MCF 10A (cell line): ENCODE measurements at regions not wholly inside any gene's neighbourhood (a gene's known extent, or its start where the extent isn't known, plus 50 kb on each side); places are given as distances from the start of the nearest gene placed in this dataset.

Experiments used
- BruUV-seq: library from RNA; stranded (reverse); fragments of 400-500 nt; replicated peaks from 2 replicates; lab custom pipeline; 2021; lab: Mats Ljungman, UMichigan
- CTCF ChIA-PET: fragments of 300-600 bp; sonication (Branson Sonifier 250); formaldehyde crosslinking; extraction: SDS; loops from one replicate; lab custom pipeline; 2021; ENCODE audit warnings: antibody characterized with exemption, inconsistent platforms; lab: Yijun Ruan, JAX
- POLR2A ChIA-PET: fragments of 300-600, 350-650 bp; sonication (Branson Sonifier 250); formaldehyde crosslinking; extraction: SDS; loops from one replicate; lab custom pipeline; 2020; ENCODE audit warnings: antibody characterized with exemption, inconsistent platforms; lab: Yijun Ruan, JAX
- DNase-seq: peaks from one replicate; pipeline ENCODE4 v3.0.0-alpha.2; 2018; ENCODE audit not compliant: unreplicated experiment
- H3K27ac Mint-ChIP-seq: one replicate; pipeline ENCODE4 v1.8.0; 2022; ENCODE audit warnings: mild to moderate bottlenecking, low read depth, mixed read lengths; ENCODE audit not compliant: unreplicated experiment
- H3K27me3 Mint-ChIP-seq: one replicate; pipeline ENCODE4 v1.8.0; 2022; ENCODE audit warnings: mixed read lengths; ENCODE audit not compliant: insufficient read depth, unreplicated experiment
- H3K36me3 Mint-ChIP-seq: one replicate; pipeline ENCODE4 v1.8.0; 2022; ENCODE audit warnings: mild to moderate bottlenecking, moderate library complexity, mixed read lengths; ENCODE audit not compliant: insufficient read depth, unreplicated experiment
- H3K4me1 Mint-ChIP-seq: one replicate; pipeline ENCODE4 v1.8.0; 2022; ENCODE audit warnings: mixed read lengths; ENCODE audit not compliant: insufficient read depth, unreplicated experiment
- H3K4me3 Mint-ChIP-seq: one replicate; pipeline ENCODE4 v1.8.0; 2022; ENCODE audit warnings: mild to moderate bottlenecking, moderate library complexity, mixed read lengths; ENCODE audit not compliant: unreplicated experiment
- H3K9me3 Mint-ChIP-seq: one replicate; pipeline ENCODE4 v1.8.0; 2022; ENCODE audit warnings: mixed read lengths; ENCODE audit not compliant: unreplicated experiment
- intact Hi-C: fragments of 100-400 bp; cut with micrococcal nuclease; formaldehyde crosslinking; loops from 2 replicates; pipeline ENCODE4 v1.14.1; 2022
- TF ChIP-seq, protein P1 (sequence below): fragments of 200-600 bp; IDR thresholded peaks from one replicate; pipeline ENCODE4 v1.8.0; 2022; ENCODE audit warnings: antibody characterized with exemption, mild to moderate bottlenecking; ENCODE audit not compliant: unreplicated experiment

DNA sequence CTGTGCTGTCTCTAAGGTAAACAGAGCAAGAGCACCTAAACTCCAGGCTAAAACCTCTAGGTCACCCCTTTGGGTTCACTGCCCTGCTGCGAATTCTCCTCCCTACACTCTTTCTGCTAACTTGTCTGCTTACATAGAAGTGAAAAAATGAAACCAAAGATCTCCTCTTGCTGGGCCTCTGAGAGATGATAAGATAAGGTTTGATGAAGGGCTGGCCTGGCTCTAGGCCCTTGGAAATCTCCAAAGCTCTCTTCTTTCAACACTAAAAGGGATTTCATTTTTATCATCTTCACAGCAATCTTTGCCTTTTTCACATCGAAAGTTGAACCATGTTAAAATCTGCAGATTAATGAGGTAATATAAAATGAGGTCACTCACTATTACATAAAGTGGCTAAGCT lies 450.8 kb upstream of the TLE4 start:
- no peaks in the 10 kb centered on the region for H3K36me3 Mint-ChIP-seq
- TF ChIP-seq, protein P1, sequence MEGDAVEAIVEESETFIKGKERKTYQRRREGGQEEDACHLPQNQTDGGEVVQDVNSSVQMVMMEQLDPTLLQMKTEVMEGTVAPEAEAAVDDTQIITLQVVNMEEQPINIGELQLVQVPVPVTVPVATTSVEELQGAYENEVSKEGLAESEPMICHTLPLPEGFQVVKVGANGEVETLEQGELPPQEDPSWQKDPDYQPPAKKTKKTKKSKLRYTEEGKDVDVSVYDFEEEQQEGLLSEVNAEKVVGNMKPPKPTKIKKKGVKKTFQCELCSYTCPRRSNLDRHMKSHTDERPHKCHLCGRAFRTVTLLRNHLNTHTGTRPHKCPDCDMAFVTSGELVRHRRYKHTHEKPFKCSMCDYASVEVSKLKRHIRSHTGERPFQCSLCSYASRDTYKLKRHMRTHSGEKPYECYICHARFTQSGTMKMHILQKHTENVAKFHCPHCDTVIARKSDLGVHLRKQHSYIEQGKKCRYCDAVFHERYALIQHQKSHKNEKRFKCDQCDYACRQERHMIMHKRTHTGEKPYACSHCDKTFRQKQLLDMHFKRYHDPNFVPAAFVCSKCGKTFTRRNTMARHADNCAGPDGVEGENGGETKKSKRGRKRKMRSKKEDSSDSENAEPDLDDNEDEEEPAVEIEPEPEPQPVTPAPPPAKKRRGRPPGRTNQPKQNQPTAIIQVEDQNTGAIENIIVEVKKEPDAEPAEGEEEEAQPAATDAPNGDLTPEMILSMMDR: no peak
- H3K9me3 Mint-ChIP-seq: no peaks in the 10 kb centered on the region
- H3K27me3 Mint-ChIP-seq: no peaks in the 10 kb centered on the region
- intact Hi-C loops: no loop called here
- no peak overlapping the region for H3K27ac Mint-ChIP-seq
- DNase-seq: no peak
- H3K4me1 Mint-ChIP-seq: no peaks in the 10 kb centered on the region
- no TSS peak for BruUV-seq
- no peak overlapping the region for H3K4me3 Mint-ChIP-seq
- ChIA-PET POLR2A (interaction anchor here (0.6 kb wide), 2 partner anchors 93 to 140 kb away, joined by 3 read pairs; no protein-coding TSS in a partner anchor), CTCF (interaction anchor here (0.7 to 3.2 kb wide), 2 partner anchors 8 to 11 kb away, joined by 3 to 13 read pairs; no protein-coding TSS in a partner anchor)

DNA sequence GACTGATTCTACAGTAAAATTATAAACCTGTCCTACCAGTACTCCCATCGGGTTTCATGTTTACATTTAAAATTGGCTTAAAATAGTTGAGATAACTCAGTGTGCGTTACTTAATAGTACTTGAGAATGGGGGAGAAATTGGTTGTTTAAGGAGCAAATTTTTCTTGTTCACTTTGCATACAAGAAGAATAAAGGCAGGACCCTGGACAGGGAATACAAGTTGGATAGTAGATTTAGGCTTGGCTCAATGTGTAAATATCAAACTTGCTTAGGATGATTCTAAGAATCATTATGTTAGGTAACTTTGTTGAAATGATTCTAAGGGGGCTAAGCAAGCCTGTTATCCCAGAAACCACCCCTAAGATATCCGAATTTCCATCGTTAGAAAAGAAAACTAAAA lies 448.4 kb upstream of the TLE4 start:
- no peak for DNase-seq
- H3K27me3 Mint-ChIP-seq: no peaks in the 10 kb centered on the region

DNA sequence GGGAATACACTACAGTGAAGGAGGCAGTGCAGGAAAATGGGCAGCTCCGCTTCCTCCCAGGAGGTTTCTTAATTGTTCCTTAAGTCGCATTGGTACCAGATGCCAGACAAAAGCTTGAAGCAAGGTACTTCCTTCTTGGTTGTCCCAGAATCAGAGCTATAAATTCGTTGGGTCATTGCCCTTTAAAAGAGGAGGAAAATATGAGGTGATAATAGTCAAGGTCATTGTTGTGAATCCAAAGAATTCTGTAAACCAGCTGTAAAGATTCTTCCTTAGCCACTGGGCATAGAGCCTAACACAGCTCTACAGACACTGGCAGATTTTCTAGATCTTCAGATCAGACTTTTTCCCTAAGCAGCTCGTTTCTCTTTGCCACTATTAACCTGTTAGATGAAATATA lies 444.1 kb upstream of the TLE4 start:
- H3K9me3 Mint-ChIP-seq: no peaks in the 10 kb centered on the region
- H3K4me3 Mint-ChIP-seq: no peak overlapping the region
- H3K27me3 Mint-ChIP-seq: no peaks in the 10 kb centered on the region
- ChIA-PET POLR2A (interaction anchor here (0.7 to 0.9 kb wide), 3 partner anchors 11 to 99 kb away, joined by 3 to 4 read pairs (median 3); no protein-coding TSS in a partner anchor), CTCF (interaction anchor here (0.5 to 5.7 kb wide), 14 partner anchors 18 to 1047 kb away, joined by 3 to 48 read pairs (median 3); no protein-coding TSS in a partner anchor)
- no peak for DNase-seq
- H3K27ac Mint-ChIP-seq: no peak overlapping the region
- H3K4me1 Mint-ChIP-seq: no peaks in the 10 kb centered on the region
- no peaks in the 10 kb centered on the region for H3K36me3 Mint-ChIP-seq
- BruUV-seq: no TSS peak
- TF ChIP-seq, protein P1: no peak
- intact Hi-C loops: no loop called here

More for the DNA sequence above, 448.4 kb upstream of the TLE4 start:
- TF ChIP-seq, protein P1: no peak
- H3K4me1 Mint-ChIP-seq: no peaks in the 10 kb centered on the region
- BruUV-seq: no TSS peak
- ChIA-PET CTCF (no interaction called here), POLR2A (interaction anchor here (0.6 kb wide), 1 partner anchor 283 kb away, joined by 3 read pairs; no protein-coding TSS in a partner anchor)
- H3K4me3 Mint-ChIP-seq: no peak overlapping the region
- intact Hi-C loops: no loop called here
- H3K9me3 Mint-ChIP-seq: no peaks in the 10 kb centered on the region
- H3K36me3 Mint-ChIP-seq: no peaks in the 10 kb centered on the region
- no peak overlapping the region for H3K27ac Mint-ChIP-seq

DNA sequence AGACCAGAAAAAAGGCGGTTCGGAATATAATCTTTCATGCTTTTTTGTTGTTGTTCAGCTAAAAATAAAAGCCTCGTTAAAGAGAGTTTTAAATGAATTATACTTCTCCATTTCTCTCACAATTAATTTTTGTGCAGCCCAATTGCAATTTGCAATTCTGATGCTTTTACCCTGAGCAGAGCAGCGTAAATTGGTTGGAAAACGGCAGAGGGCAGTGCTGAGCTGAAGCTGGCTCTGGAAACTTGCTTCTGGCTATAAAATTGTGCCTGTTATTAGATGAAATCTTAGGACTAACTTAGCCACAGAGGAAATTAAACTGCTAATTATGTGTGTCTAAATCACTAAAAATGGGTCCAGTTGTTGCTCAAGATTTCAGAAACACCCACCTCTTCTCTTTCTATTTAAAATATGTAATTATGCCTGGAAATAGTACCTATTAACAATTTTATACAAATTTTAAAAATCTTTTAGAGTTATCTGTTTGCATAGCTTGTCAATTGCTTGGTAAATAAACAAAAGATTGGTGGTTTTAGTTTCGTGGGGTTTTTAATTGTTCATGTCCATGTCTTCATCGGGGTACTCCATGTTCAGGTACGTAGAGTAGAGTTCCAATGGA lies 441.8 kb upstream of the TLE4 start:
- TF ChIP-seq, protein P1: peak; percentile 63
- no peaks in the 10 kb centered on the region for H3K9me3 Mint-ChIP-seq
- H3K36me3 Mint-ChIP-seq: no peaks in the 10 kb centered on the region
- CTCF ChIA-PET: interaction anchor here (0.5 to 5.7 kb wide), 42 partner anchors 8 to 764 kb away, joined by 3 to 48 read pairs (median 4); partner anchors contain the start of gene TLE4
- no TSS peak for BruUV-seq
- H3K4me3 Mint-ChIP-seq: no peak overlapping the region
- POLR2A ChIA-PET: interaction anchor here (0.5 to 2.6 kb wide), 5 partner anchors 35 to 664 kb away, joined by 3 to 8 read pairs (median 3); partner anchors contain the start of gene TLE4
- no peaks in the 10 kb centered on the region for H3K27me3 Mint-ChIP-seq
- peak; percentile 60 for DNase-seq
- H3K27ac Mint-ChIP-seq: no peak overlapping the region
- intact Hi-C loops: loop anchor here (1.0 to 10.0 kb wide), 9 partner anchors 103 to 1015 kb away; partner anchors contain the start of gene TLE4
- peaks cover 6% of the 10 kb centered on the region for H3K4me1 Mint-ChIP-seq
